ENCODE measurements at regions not wholly inside any gene's neighbourhood (a gene's known extent, or its start where the extent isn't known, plus 50 kb on each side); places are given as distances from the start of the nearest gene placed in this dataset.

DNA sequence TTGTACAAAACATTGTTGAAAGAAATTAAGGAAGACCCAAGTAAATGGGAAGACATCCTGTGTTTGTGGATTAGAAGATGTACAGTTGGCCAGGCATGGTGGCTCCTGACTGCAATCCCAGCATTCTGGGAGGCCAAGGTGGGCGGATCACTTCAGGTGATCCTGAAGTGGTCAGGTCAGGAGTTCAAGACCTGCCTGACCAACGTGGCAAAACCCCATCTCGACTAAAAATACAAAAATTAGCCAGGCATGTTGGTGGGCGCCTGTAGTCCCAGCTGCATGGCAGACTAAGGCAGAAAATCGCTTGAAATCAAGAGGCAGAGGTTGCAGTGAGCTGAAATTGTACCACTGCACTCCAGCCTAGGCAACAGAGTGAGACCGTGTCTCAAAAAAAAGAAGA is 62.0 kb upstream of the SEPTIN5 start:
- H3K4me1 ChIP-seq: no peaks in the 10 kb centered on the region
- ATAC-seq (no peak), DNase-seq (no peak)
- H3K27me3 ChIP-seq (ENCODE audit: low read depth): no peaks in the 10 kb centered on the region
- TF ChIP-seq, protein P1, sequence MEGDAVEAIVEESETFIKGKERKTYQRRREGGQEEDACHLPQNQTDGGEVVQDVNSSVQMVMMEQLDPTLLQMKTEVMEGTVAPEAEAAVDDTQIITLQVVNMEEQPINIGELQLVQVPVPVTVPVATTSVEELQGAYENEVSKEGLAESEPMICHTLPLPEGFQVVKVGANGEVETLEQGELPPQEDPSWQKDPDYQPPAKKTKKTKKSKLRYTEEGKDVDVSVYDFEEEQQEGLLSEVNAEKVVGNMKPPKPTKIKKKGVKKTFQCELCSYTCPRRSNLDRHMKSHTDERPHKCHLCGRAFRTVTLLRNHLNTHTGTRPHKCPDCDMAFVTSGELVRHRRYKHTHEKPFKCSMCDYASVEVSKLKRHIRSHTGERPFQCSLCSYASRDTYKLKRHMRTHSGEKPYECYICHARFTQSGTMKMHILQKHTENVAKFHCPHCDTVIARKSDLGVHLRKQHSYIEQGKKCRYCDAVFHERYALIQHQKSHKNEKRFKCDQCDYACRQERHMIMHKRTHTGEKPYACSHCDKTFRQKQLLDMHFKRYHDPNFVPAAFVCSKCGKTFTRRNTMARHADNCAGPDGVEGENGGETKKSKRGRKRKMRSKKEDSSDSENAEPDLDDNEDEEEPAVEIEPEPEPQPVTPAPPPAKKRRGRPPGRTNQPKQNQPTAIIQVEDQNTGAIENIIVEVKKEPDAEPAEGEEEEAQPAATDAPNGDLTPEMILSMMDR (IDR thresholded peaks at IDR 0.05): no peak
- H3K4me3 ChIP-seq: no peak overlapping the region
- H3K9me3 ChIP-seq: peaks cover 20% of the 10 kb centered on the region
- H3K36me3 ChIP-seq: no peaks in the 10 kb centered on the region
- intact Hi-C loops (cut with DNase I): no loop called here
- no peak overlapping the region for H3K27ac ChIP-seq

DNA sequence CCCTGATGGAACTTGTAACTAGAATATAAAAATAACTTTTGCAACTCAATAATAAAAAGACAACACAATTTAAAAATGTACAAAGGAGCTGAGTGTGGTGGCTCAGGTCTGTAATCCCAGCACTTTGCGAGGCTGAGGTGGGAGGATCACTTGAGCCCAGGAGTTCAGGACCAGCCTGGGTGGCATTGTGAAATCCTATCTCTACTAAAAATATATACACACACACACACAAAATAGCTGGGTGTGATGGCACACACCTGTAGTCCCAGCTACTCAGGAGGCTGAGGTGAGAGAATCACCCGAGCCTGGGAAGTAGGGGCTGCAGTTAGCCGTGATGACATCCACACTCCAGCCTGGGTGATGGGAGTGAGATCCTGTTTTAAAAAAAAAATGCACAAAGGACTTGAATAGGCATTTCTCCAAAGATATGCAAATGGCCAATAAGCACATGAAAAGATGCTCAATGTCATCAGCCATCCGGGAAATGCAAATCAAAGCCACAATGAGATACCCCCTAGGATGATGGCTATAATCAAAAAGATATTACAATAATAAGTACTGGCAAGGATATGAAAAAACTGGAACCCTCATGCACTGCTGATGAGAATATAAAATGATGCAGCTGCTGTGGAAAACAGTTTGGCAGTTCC is 59.8 kb upstream of the SEPTIN5 start:
- H3K36me3 ChIP-seq: no peaks in the 10 kb centered on the region
- no peak overlapping the region for H3K4me3 ChIP-seq
- H3K9me3 ChIP-seq: peaks cover under 1% of the 10 kb centered on the region
- H3K27me3 ChIP-seq (ENCODE audit: low read depth): no peaks in the 10 kb centered on the region
- DNase-seq: no peak
- no peak for ATAC-seq
- no peaks in the 10 kb centered on the region for H3K4me1 ChIP-seq
- TF ChIP-seq, protein P1 (IDR thresholded peaks at IDR 0.05): no peak
- H3K27ac ChIP-seq: no peak overlapping the region
- intact Hi-C loops (cut with DNase I): no loop called here

DNA sequence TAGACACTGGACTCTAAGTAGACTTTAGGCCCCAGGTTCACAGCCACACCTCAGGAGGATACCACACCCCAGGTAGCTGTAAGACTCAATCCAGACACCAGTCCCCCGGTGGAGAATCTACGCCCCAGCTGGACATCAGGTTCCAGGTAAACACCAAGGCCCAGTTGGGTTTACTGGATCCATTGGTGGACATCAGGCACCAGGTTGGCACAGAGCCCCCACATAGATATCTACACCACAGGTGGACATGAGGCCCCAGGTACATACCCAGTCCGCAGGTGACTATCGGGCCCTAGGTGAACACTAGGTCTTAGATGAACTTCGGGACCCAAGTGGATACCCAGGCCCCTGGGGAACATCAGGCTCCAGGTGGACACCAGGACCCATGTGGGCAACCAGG is 58.9 kb upstream of the SEPTIN5 start:
- Histone ChIP-seq H3K4me1 (no peaks in the 10 kb centered on the region), H3K27me3 (ENCODE audit: low read depth) (no peaks in the 10 kb centered on the region), H3K27ac (no peak overlapping the region), H3K4me3 (no peak overlapping the region), H3K9me3 (no peaks in the 10 kb centered on the region), H3K36me3 (no peaks in the 10 kb centered on the region)
- no peak for DNase-seq
- intact Hi-C loops (cut with DNase I): no loop called here
- TF ChIP-seq, protein P1 (IDR thresholded peaks at IDR 0.05): no peak
- no peak for ATAC-seq

DNA sequence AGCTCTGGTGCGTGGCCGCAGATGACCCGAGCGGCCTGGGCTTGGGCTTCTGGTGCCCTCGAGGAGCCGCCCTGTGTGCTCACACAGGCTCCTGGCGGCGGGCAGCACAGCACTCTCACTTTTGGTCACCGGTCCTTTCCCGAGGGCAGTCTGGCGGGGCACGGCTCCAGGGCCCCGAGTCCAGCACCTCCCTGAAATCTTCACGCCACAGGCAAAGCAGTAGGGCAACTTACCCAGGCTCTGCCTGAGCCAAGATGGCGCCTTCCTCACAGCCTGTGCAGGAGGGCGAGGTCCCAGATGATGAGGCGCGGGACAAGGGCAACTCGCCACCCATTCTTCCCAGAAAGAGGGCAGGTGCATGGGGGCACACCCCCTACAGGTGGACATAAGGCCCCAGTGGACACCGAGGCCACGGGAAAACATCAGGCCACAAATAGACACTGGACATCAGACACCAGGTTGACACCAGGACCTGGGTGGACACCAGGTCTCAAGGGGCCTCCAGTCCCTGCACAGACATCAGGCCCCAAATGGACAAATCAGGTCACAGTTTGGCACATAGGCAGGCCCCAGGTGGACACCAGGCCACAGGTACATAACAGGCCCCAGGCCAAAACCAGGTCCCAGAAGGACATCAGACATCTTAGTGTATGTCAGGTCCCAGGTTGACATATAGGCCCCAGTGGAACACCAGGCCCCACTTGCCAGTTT is 57.6 kb upstream of the SEPTIN5 start:
- no peak overlapping the region for H3K27ac ChIP-seq
- H3K4me1 ChIP-seq: no peaks in the 10 kb centered on the region
- no peaks in the 10 kb centered on the region for H3K27me3 ChIP-seq (ENCODE audit: low read depth)
- no peaks in the 10 kb centered on the region for H3K36me3 ChIP-seq
- H3K4me3 ChIP-seq: no peak overlapping the region
- DNase-seq: no peak
- no peaks in the 10 kb centered on the region for H3K9me3 ChIP-seq
- TF ChIP-seq, protein P1 (IDR thresholded peaks at IDR 0.05): no peak
- intact Hi-C loops (cut with DNase I): no loop called here
- ATAC-seq: peak in 1 of 2 donors; percentile 33

DNA sequence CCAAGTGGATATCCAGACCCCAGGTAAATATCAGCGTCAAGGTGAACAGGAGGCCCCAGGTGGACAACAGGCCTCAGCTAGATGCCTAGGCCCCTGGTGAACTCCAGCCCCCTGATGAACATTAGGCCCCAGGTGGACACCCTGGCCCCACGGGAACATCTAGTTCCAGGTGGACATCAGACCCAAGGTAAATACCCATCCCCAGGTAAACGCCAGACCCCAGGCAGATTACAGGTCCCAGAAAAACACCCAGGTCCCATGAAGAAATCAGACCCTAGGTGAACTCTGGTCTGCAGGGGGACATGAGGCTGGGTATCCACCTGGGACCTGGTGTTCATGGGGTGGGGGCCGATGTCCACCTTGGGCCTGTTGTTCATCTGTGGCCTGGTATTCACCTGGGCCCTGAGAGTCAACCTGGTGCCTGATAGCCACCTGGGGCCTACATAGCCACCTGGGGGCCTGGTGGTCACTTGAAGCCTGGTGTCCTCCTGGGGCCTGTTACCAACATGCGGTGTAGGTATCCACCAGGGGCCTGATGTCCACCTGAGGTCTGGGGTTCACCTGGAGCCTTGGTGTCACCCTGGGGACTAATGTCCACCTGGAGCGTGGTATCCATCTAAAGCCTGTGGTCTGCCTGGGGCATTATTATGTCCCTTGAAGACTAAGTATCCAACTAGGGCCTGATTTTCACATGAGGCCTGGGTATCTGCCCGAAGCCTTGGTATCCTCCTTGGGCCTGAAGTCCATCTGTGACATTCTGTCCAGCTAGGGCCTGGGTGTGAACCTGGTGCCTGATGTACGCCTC is 56.8 kb upstream of the SEPTIN5 start:
- intact Hi-C loops (cut with DNase I): no loop called here
- DNase-seq (no peak), ATAC-seq (no peak)
- no peak overlapping the region for H3K27ac ChIP-seq
- no peak overlapping the region for H3K4me3 ChIP-seq
- no peaks in the 10 kb centered on the region for H3K27me3 ChIP-seq (ENCODE audit: low read depth)
- no peaks in the 10 kb centered on the region for H3K9me3 ChIP-seq
- TF ChIP-seq, protein P1 (IDR thresholded peaks at IDR 0.05): no peak
- no peaks in the 10 kb centered on the region for H3K4me1 ChIP-seq
- H3K36me3 ChIP-seq: no peaks in the 10 kb centered on the region

Data from lower lobe of right lung (tissue), 2 donors.